ENCODE measurements at regions not wholly inside any gene's neighbourhood (a gene's known extent, or its start where the extent isn't known, plus 50 kb on each side); places are given as distances from the start of the nearest gene placed in this dataset.
"Not testable (repeated sequence)": the region's sequence is repeated elsewhere in the genome, so short reads cannot be mapped to it uniquely, and the experiment has no call there.

- TF ChIP-seq POLR2A, CTCF (IDR thresholded peaks at IDR 0.05): not testable (repeated sequence)
Observed at GRCh38 chr6:121955401-121955800, 444.1 kb upstream of the HSF2 start.

Data from heart left ventricle (tissue), 13 donors.